SK-N-SH treated with all-trans-retinoic acid at 6 μM for 48 hours (cell line): ENCODE measurements at regions not wholly inside any gene's neighbourhood (a gene's known extent, or its start where the extent isn't known, plus 50 kb on each side); places are given as distances from the start of the nearest gene placed in this dataset.

Source experiments
- BACH2 ChIP-seq: fragments of 250-450 bp; sonication (Bioruptor Pico); IDR thresholded peaks from 2 replicates; pipeline ENCODE4 v1.9.0; 2021; ENCODE audit warnings: mild to moderate bottlenecking, borderline replicate concordance
- CREB5 ChIP-seq: fragments of 250-450 bp; sonication (Bioruptor Pico); IDR thresholded peaks from 2 replicates; pipeline ENCODE4 v1.5.1; 2020; ENCODE audit warnings: low read depth, mild to moderate bottlenecking, moderate library complexity
- CSDC2 ChIP-seq: fragments of 250-450 bp; sonication (Bioruptor Pico); IDR thresholded peaks from 2 replicates; pipeline ENCODE4 v1.5.0; 2020; ENCODE audit warnings: mild to moderate bottlenecking, moderate library complexity
- PATZ1 ChIP-seq: fragments of 250-450 bp; sonication (Bioruptor Pico); IDR thresholded peaks from 2 replicates; pipeline ENCODE4 v1.8.0; 2020; ENCODE audit warnings: mild to moderate bottlenecking, moderate library complexity, borderline replicate concordance
- POU6F1 ChIP-seq: fragments of 250-450 bp; sonication (Bioruptor Pico); IDR thresholded peaks from 2 replicates; pipeline ENCODE4 v1.8.0; 2021; ENCODE audit warnings: low read depth, mild to moderate bottlenecking, moderate library complexity, borderline replicate concordance
- PPARA ChIP-seq: fragments of 250-450 bp; sonication (Bioruptor Pico); IDR thresholded peaks from 2 replicates; pipeline ENCODE4 v1.5.0; 2020; ENCODE audit warnings: mild to moderate bottlenecking, borderline replicate concordance
- RARB ChIP-seq: fragments of 250-450 bp; sonication (Bioruptor Pico); IDR thresholded peaks from 2 replicates; pipeline ENCODE4 v1.8.0; 2021; ENCODE audit warnings: mild to moderate bottlenecking, moderate library complexity
- TOX ChIP-seq: fragments of 250-450 bp; sonication (Bioruptor Pico); IDR thresholded peaks from 2 replicates; pipeline ENCODE4 v1.8.0; 2021; ENCODE audit warnings: mild to moderate bottlenecking, moderate library complexity, borderline replicate concordance
- TSHZ2 ChIP-seq: fragments of 250-450 bp; sonication (Bioruptor Pico); IDR thresholded peaks from 2 replicates; pipeline ENCODE4 v1.5.0; 2020; ENCODE audit warnings: mild to moderate bottlenecking, moderate library complexity
- ZFP3 ChIP-seq: fragments of 250-450 bp; sonication (Bioruptor Pico); IDR thresholded peaks from 2 replicates; pipeline ENCODE4 v1.5.0; 2020; ENCODE audit warnings: mild to moderate bottlenecking, moderate library complexity
- ZFP30 ChIP-seq: fragments of 450-650 bp; formaldehyde crosslinking; IDR thresholded peaks from 2 replicates; pipeline ENCODE4 v1.5.0; 2022; ENCODE audit warnings: mild to moderate bottlenecking, moderate library complexity
- ZNF565 ChIP-seq: fragments of 450-650 bp; formaldehyde crosslinking; conservative IDR thresholded peaks from 2 replicates; pipeline ENCODE4 v1.5.0; 2020; ENCODE audit warnings: low read depth, mild to moderate bottlenecking, moderate library complexity
- ZNF8 ChIP-seq: fragments of 450-650 bp; formaldehyde crosslinking; IDR thresholded peaks from 2 replicates; pipeline ENCODE4 v1.5.0; 2020; ENCODE audit warnings: mild to moderate bottlenecking, moderate library complexity

GRCh38 chr17:73748508-73748907 lies 104.3 kb upstream of the SDK2 start:
- TF ChIP-seq RARB (no peak), PATZ1 (no peak), TSHZ2 (no peak), CSDC2 (CRISPR knock-in tag) (no peak), ZFP30 (CRISPR knock-in tag) (no peak), CREB5 (CRISPR knock-in tag) (no peak), ZFP3 (no peak), ZNF8 (no peak), BACH2 (CRISPR knock-in tag) (no peak), ZNF565 (CRISPR knock-in tag) (no peak), POU6F1 (CRISPR knock-in tag) (no peak), PPARA (CRISPR knock-in tag) (no peak), TOX (CRISPR knock-in tag) (no peak)
